ENCODE measurements at regions not wholly inside any gene's neighbourhood (a gene's known extent, or its start where the extent isn't known, plus 50 kb on each side); places are given as distances from the start of the nearest gene placed in this dataset.
A peak's percentile ranks its signal among the peaks of the same experiment; 100 is the strongest.

DNA sequence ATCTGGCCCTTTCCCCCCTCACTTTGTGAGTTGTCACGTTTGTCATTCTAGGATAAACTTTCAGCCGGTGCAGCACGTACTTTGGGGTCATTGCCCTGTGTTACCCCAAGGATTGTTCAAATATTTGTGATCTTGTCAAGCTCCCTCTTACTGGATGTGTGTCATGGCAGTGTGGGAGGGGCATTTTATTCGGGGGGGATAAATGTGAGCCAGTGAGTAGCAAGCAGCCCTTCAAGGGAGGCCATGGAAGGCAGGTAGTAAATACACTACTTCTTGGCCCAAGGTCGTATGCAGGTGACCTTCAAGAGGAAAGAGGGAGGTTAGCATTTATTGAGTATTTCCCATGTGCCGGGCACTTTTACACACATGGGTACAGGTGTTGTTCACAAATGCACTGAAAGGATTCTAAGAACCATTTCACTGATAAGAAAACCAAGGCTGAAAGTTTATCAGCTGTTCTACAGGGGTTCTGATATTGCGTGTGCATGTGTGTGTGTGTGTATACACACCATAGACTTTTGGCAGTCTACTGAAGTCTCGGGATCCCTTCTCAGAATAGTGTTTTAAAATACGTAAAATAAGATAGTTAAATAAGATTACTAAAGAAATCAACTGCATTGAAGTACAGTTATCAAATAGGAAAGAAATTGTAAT lies 410.3 kb upstream of the TBX3 start:
- Histone ChIP-seq H3K36me3 (ENCODE audit: control insufficient read depth, insufficient read depth, low read length) (no peaks in the 10 kb centered on the region), H3K27me3 (ENCODE audit: control insufficient read depth in 2 of 2, insufficient read depth in 2 of 2, low read length in 2 of 2) (peaks cover 0 to 4% of the 10 kb centered on the region in 2 experiments; a peak in 1 of 5 replicates), H3K9me3 (replicated peaks; ENCODE audit: control insufficient read depth, insufficient read depth, low read depth, low read length) (no peaks in the 10 kb centered on the region), H2AFZ (ENCODE audit: low read depth, low read length) (no peak overlapping the region), H3K9ac (ENCODE audit: insufficient read depth in 1 of 2, low read depth in 2 of 2, low read length in 2 of 2) (no peak overlapping the region), H3K9me1 (ENCODE audit: control insufficient read depth, insufficient read depth, low read length) (no peaks in the 10 kb centered on the region), H3K4me1 (replicated peaks in 1 of 2; ENCODE audit: control insufficient read depth in 2 of 2, insufficient read depth in 2 of 2, low read length in 2 of 2) (no peaks in the 10 kb centered on the region; a peak in 2 of 5 replicates), H4K20me1 (replicated peaks; ENCODE audit: control insufficient read depth, insufficient read depth, low read length) (no peaks in the 10 kb centered on the region; the same call in 1 of the 2 replicates), H3K4me3 (no peak overlapping the region), H3K4me2 (ENCODE audit: insufficient read depth, low read length) (no peak overlapping the region), H3K27ac (ENCODE audit: extremely low read depth, low read depth, low read length) (no peak overlapping the region), H3K79me2 (ENCODE audit: control insufficient read depth, insufficient read depth, low read length) (no peaks in the 10 kb centered on the region)
- DNase-seq (ENCODE audit: extremely low read depth in 1 of 4, low spot score in 3 of 4) = no peak
- CTCF ChIA-PET (ENCODE audit: low intra/inter-chr PET ratio) = no interaction called here
- FAIRE-seq = no peak
- in situ Hi-C loops (cut with MboI) (no loop called here), intact Hi-C loops (cut with micrococcal nuclease) (no loop called here)
- WGBS (ENCODE audit: insufficient coverage, low coverage, missing lambda C conversion rate) = under 1% methylated on average over 8 of the region's 9 CpGs
- POLR2A ChIA-PET = no interaction called here
- TF ChIP-seq ZNF239 (CRISPR knock-in tag; IDR thresholded peaks at IDR 0.05) = peak; percentile 36; the same call in 1 of the 2 replicates
- TF ChIP-seq, protein P1, sequence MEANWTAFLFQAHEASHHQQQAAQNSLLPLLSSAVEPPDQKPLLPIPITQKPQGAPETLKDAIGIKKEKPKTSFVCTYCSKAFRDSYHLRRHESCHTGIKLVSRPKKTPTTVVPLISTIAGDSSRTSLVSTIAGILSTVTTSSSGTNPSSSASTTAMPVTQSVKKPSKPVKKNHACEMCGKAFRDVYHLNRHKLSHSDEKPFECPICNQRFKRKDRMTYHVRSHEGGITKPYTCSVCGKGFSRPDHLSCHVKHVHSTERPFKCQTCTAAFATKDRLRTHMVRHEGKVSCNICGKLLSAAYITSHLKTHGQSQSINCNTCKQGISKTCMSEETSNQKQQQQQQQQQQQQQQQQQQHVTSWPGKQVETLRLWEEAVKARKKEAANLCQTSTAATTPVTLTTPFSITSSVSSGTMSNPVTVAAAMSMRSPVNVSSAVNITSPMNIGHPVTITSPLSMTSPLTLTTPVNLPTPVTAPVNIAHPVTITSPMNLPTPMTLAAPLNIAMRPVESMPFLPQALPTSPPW (CRISPR knock-in tag; IDR thresholded peaks at IDR 0.05) = 0 out of 2 replicates have a peak, but pooled peaks have one; percentile 19
- TF ChIP-seq POLR2A (conservative IDR thresholded peaks at IDR 0.05) = no peak
- ATAC-seq = no peak
- BruUV-seq (replicated peaks) = no TSS peak

DNA sequence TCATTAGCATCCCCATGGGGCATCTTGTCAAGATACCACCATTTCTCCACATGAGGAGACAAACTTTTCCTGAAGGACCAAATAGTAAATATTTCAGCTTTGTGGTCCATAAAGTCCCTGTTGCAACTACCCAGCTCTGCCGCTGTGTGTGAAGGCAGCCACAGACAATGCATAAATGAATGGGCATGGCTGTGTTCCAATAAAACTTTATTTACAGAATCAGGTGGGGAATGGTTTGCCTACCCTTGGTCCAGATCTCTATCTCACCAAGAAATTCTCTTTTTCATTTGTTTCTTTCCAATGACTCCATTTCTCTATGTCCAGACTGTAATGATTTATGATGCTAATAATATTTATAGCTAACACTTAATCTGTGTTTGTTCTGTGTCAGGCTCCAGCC lies 409.3 kb upstream of the TBX3 start:
- H4K20me1 ChIP-seq (replicated peaks; ENCODE audit: control insufficient read depth, insufficient read depth, low read length) = no peaks in the 10 kb centered on the region; the same call in 1 of the 2 replicates
- CTCF ChIA-PET (ENCODE audit: low intra/inter-chr PET ratio) = no interaction called here
- no peak overlapping the region for H2AFZ ChIP-seq (ENCODE audit: low read depth, low read length)
- H3K27ac ChIP-seq (ENCODE audit: extremely low read depth, low read depth, low read length) = no peak overlapping the region
- FAIRE-seq (no peak), DNase-seq (ENCODE audit: extremely low read depth in 1 of 4, low spot score in 3 of 4) (no peak), ATAC-seq (no peak)
- peaks cover 0 to 5% of the 10 kb centered on the region in 2 experiments; a peak in 1 of 5 replicates for H3K27me3 ChIP-seq (ENCODE audit: control insufficient read depth in 2 of 2, insufficient read depth in 2 of 2, low read length in 2 of 2)
- WGBS (ENCODE audit: insufficient coverage, low coverage, missing lambda C conversion rate) = 0% methylated on average over 1 of the region's 1 CpG
- TF ChIP-seq ZSCAN32 (CRISPR knock-in tag; IDR thresholded peaks at IDR 0.05) (no peak), MXI1 (IDR thresholded peaks at IDR 0.05; ENCODE audit: low read depth, low read length) (no peak), HNRNPLL (IDR thresholded peaks at IDR 0.05; ENCODE audit: low read depth, low read length, poor library complexity, severe bottlenecking) (no peak)
- H3K9ac ChIP-seq (ENCODE audit: insufficient read depth in 1 of 2, low read depth in 2 of 2, low read length in 2 of 2) = no peak overlapping the region
- H3K4me1 ChIP-seq (replicated peaks in 1 of 2; ENCODE audit: control insufficient read depth in 2 of 2, insufficient read depth in 2 of 2, low read length in 2 of 2) = no peaks in the 10 kb centered on the region; a peak in 2 of 5 replicates
- in situ Hi-C loops (cut with MboI) (no loop called here), intact Hi-C loops (cut with micrococcal nuclease) (no loop called here)
- H3K9me3 ChIP-seq (replicated peaks; ENCODE audit: control insufficient read depth, insufficient read depth, low read depth, low read length) = no peaks in the 10 kb centered on the region
- H3K79me2 ChIP-seq (ENCODE audit: control insufficient read depth, insufficient read depth, low read length) = no peaks in the 10 kb centered on the region
- BruUV-seq (replicated peaks) = no TSS peak
- POLR2A ChIA-PET = no interaction called here
- no peak overlapping the region for H3K4me2 ChIP-seq (ENCODE audit: insufficient read depth, low read length)
- H3K9me1 ChIP-seq (ENCODE audit: control insufficient read depth, insufficient read depth, low read length) = no peaks in the 10 kb centered on the region
- H3K36me3 ChIP-seq (ENCODE audit: control insufficient read depth, insufficient read depth, low read length) = no peaks in the 10 kb centered on the region
- H3K4me3 ChIP-seq = no peak overlapping the region

All from K562 (cell line).